ENCODE measurements at regions not wholly inside any gene's neighbourhood (a gene's known extent, or its start where the extent isn't known, plus 50 kb on each side); places are given as distances from the start of the nearest gene placed in this dataset.
A peak's percentile ranks its signal among the peaks of the same experiment; 100 is the strongest.
"Not testable (repeated sequence)": the region's sequence is repeated elsewhere in the genome, so short reads cannot be mapped to it uniquely, and the experiment has no call there.

- peak; percentile 95 for DNase-seq (ENCODE audit: low read depth)
Measured at GRCh38 chr20:53773792-53774401, 180.3 kb upstream of the ZNF217 start.

- not testable (repeated sequence) for DNase-seq (ENCODE audit: low read depth)
Measured at GRCh38 chr20:53773066-53773791, 179.6 kb upstream of the ZNF217 start.

GRCh38 chr20:53769041-53769440 is 175.4 kb upstream of the ZNF217 start:
- no peak for DNase-seq (ENCODE audit: low read depth)

- no peak for DNase-seq (ENCODE audit: low read depth)
Measured at GRCh38 chr20:53768329-53768728, 174.7 kb upstream of the ZNF217 start.

- no peak for DNase-seq (ENCODE audit: low read depth)
Measured at GRCh38 chr20:53767206-53767930, 173.7 kb upstream of the ZNF217 start.

GRCh38 chr20:53764415-53764800 is 170.8 kb upstream of the ZNF217 start:
- no peak for DNase-seq (ENCODE audit: low read depth)

- DNase-seq (ENCODE audit: low read depth), result no peak
Measured at GRCh38 chr20:53763707-53764414, 170.2 kb upstream of the ZNF217 start.

GRCh38 chr20:53762423-53762798 is 168.8 kb upstream of the ZNF217 start:
- DNase-seq (ENCODE audit: low read depth), result not testable (repeated sequence)

- no peak for DNase-seq (ENCODE audit: low read depth)
Measured at GRCh38 chr20:53760025-53760441, 166.4 kb upstream of the ZNF217 start.

- no peak for DNase-seq (ENCODE audit: low read depth)
Measured at GRCh38 chr20:53757472-53757913, 163.9 kb upstream of the ZNF217 start.

- no peak for DNase-seq (ENCODE audit: low read depth)
Measured at GRCh38 chr20:53755733-53756531, 162.3 kb upstream of the ZNF217 start.

GRCh38 chr20:53753880-53754459 is 160.3 kb upstream of the ZNF217 start:
- DNase-seq (ENCODE audit: low read depth), result no peak

GRCh38 chr20:53752971-53753879 is 159.6 kb upstream of the ZNF217 start:
- DNase-seq (ENCODE audit: low read depth), result no peak

GRCh38 chr20:53752583-53752970 is 158.9 kb upstream of the ZNF217 start:
- DNase-seq (ENCODE audit: low read depth), result no peak

GRCh38 chr20:53751620-53752318 is 158.1 kb upstream of the ZNF217 start:
- no peak for DNase-seq (ENCODE audit: low read depth)

- DNase-seq (ENCODE audit: low read depth), result peak; percentile 87
Measured at GRCh38 chr20:53750827-53751619, 157.4 kb upstream of the ZNF217 start.

GRCh38 chr20:53749499-53749898 is 155.9 kb upstream of the ZNF217 start:
- no peak for DNase-seq (ENCODE audit: low read depth)

GRCh38 chr20:53748821-53749421 is 155.3 kb upstream of the ZNF217 start:
- DNase-seq (ENCODE audit: low read depth), result no peak

All from GM04504 (cell line).